C4-2B (cell line): ENCODE measurements at regions not wholly inside any gene's neighbourhood (a gene's known extent, or its start where the extent isn't known, plus 50 kb on each side); places are given as distances from the start of the nearest gene placed in this dataset.
A peak's percentile ranks its signal among the peaks of the same experiment; 100 is the strongest.

Experiments
- H3K27ac ChIP-seq: fragments of 450-650 bp; 2 replicates; pipeline ENCODE4 v1.5.1; 2017
- ZFX ChIP-seq: fragments of 450-650 bp; IDR thresholded peaks from 2 replicates; pipeline ENCODE4 v1.6.1; 2017
- TF ChIP-seq, protein P1 (sequence below): fragments of 450-650 bp; conservative IDR thresholded peaks from 2 replicates; pipeline ENCODE4 v1.5.1; 2017; ENCODE audit warnings: mild to moderate bottlenecking

DNA sequence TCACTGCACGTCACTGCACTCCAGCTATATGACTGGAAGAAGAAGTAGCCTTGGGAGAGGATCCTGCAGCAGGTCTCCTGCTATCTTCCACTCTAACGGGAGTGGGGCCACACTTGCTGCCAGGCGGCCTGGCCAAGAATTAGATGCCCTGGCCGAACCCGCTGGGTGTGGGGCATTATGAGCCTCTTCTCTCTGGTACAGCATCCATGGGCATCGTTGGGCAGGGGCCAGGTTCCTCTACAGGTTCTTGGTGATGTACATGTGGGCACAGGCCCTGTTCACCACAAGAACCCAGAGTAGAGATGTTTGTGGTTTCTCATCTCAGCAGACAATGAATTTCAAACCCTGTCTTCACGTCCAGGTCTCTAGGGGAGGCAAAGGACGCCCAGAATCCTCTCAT lies 370.5 kb downstream of the NPHP4 start:
- H3K27ac ChIP-seq, result no peak overlapping the region
- TF ChIP-seq, protein P1, sequence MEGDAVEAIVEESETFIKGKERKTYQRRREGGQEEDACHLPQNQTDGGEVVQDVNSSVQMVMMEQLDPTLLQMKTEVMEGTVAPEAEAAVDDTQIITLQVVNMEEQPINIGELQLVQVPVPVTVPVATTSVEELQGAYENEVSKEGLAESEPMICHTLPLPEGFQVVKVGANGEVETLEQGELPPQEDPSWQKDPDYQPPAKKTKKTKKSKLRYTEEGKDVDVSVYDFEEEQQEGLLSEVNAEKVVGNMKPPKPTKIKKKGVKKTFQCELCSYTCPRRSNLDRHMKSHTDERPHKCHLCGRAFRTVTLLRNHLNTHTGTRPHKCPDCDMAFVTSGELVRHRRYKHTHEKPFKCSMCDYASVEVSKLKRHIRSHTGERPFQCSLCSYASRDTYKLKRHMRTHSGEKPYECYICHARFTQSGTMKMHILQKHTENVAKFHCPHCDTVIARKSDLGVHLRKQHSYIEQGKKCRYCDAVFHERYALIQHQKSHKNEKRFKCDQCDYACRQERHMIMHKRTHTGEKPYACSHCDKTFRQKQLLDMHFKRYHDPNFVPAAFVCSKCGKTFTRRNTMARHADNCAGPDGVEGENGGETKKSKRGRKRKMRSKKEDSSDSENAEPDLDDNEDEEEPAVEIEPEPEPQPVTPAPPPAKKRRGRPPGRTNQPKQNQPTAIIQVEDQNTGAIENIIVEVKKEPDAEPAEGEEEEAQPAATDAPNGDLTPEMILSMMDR, result no peak

DNA sequence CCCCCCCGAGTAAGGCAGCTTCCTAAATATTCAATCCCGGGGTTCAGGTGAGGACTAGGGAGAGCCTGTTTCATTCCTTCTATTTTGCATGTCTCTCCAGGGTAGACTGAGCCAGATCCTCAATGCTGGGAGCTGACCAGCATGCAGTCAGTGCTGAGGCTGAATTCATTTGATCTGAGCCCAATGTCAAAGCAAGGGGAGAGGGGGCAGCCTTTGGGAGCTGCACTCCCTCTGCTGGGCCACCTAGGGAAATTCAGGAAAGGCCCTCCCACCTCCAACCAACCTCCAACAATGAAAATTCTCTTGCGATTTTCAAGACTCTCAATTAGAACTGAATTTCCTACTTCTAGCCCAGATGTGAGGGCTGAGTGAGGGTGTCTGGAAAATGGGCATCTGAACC lies 371.2 kb downstream of the NPHP4 start:
- no peak overlapping the region for H3K27ac ChIP-seq
- TF ChIP-seq, protein P1, result peak; percentile 78
- TF ChIP-seq ZFX, result no peak

DNA sequence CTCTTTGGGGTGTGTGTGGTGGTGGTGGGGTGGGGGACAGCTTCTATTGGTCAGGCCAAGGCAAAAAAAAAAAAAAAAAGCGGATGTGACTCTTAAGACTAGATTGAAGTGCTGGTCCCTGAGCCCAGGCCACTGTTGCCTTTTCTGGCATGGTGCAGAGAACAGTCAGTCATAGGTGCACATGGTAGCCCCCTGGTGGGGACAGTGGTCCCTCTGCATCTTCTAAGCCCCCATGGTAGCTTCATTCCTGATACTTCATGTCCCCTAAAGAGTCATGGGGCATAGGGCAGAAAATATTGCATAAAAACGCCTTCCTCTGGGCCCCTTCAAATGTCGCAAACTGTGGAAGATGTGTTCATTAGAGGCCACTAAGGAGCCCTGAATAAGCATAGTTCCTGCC lies 371.8 kb downstream of the NPHP4 start:
- TF ChIP-seq, protein P1, result no peak
- no peak for TF ChIP-seq ZFX
- H3K27ac ChIP-seq, result no peak overlapping the region

DNA sequence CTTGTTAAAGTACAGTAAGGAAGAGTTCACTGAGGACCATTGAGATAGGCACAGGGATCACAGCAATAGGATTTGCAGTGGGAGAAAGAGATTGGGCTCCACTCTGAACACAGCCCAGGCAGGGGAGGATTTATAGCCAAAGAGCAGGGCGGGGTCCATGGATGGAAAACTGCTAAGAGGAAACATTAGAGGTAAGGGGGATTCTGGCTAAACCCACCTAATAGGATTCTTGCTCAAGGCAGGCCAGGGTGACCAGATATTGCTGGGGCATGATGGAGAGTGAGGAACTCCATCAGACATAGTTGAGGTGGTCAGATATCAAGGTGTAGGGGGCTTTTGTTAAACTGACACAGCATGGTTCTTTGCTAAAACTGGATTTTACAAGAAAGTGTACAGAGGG lies 372.8 kb downstream of the NPHP4 start:
- TF ChIP-seq, protein P1, result no peak
- no peak for TF ChIP-seq ZFX
- no peak overlapping the region for H3K27ac ChIP-seq

DNA sequence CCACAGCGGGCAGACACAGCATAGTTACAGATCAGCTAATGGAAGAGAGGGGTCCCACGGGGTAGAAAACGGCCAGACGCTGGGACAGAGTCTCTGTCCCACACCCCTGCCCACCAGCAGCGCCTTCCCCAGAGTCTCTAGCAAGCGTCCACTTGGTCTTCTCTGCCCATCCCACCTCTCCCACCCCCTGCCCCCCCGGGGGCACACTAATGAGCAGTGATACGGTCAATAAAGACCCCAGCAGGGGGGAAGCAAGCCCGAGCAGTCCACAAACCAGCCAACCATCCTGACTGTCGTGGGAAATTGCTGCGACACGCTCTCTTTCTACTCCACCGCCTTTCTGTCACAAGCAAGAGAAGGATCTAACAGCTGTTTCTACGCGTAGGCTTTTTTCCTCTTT lies 374.7 kb downstream of the NPHP4 start:
- H3K27ac ChIP-seq, result no peak overlapping the region
- TF ChIP-seq ZFX, result no peak
- TF ChIP-seq, protein P1, result no peak

DNA sequence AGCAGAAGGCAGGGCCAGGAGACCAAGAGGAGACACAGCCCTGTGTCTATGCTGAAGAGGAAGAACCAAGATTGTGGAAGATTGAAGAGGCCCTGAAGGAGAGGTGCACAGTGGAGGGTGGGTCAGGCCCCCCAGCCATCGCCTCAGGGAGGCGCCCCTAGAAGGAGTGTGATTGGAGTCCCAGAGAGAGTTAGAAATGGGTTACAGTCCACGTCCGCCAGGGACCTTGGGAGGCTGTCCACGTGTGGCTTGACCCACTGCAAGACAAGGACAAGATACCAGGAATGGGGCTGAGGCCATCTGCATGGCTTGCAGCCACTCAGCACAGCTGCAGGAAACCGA lies 375.1 kb downstream of the NPHP4 start:
- TF ChIP-seq ZFX, result no peak
- TF ChIP-seq, protein P1, result no peak

DNA sequence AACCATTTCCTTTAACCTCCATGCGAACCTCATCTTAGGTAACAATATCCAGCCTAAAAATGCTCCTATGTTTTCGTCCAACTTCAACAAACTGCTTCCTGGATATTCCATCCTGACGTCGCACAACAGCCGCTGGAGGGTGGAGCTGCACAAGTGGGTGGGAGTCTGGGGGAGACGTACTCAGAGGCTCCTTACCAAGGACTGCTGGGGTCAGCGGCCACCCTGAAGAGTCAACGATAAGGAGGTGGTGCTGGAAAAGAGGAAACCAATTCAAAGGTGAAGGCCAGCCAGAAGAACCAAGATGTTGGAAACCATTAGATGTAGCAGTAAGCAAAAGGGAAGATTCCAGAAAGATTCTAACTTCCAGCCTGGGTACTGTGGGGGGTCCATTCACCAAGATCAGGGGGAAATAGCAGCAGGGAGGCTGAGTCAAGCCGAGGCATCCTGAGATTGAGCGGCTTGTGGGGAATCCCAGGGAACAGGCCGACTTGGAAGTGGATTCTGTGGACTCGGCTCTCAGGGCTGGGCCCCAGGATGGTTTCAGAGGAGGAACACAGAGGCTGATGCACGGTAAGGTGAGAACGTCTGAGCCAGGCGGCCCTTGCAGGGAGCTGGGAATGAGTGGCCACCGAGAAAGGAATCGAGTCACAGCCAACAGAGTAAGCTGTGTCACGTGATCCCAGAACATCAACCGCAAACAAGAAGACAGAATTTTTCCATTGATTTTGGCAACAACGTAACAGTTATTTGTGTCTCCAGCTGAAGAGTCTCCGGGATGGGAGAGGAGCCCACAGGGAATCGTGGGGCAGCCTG lies 375.7 kb downstream of the NPHP4 start:
- TF ChIP-seq, protein P1, result no peak
- no peak for TF ChIP-seq ZFX
- no peak overlapping the region for H3K27ac ChIP-seq

More for the DNA sequence above, 375.1 kb downstream of the NPHP4 start:
- H3K27ac ChIP-seq, result no peak overlapping the region
